DLD1 (cell line): ENCODE measurements at regions not wholly inside any gene's neighbourhood (a gene's known extent, or its start where the extent isn't known, plus 50 kb on each side); places are given as distances from the start of the nearest gene placed in this dataset.

Experiments
- in situ Hi-C: cut with HindIII; loops from 2 replicates; pipeline ENCODE4 v1.10.0; 2017; ENCODE audit warnings: low sequenced_read_pairs

DNA sequence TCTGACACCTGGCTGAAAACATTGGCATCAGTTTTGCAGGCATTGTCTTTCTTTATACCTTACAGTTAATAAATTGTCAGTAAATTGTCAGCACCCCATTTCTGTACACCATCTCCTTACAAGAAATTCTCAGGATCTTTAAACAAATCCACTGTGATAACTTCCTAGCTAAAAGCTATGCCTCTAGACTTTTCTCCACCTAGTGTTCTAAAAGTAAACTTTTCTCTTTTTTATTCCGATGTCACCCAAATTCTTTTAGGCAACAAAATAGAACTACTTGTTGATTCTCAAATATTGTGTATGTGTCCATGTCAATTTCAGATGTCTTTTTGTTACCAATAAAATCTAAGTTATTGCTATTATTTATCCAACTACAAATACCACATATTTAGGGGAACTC is 617.4 kb upstream of the NRXN1 start:
- in situ Hi-C loops, result no loop called here

DNA sequence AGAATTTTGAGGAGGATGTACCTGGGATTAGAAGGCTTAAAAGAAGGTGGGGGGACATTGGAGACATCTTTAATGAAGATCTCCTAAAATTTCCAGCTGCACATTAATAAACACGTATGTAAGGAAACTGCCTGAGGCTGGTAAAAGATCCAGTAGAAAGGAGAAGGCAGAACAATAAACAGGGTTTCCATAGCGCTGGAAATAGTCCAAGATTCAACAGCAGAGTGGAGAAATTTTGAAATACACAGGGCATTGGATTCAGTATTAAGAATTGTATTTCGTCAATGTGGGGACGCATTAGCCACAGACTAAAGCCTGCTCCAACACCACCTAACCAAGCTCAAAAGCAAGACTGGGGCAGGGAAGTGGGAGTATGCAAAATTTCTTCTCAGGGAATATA is 606.9 kb upstream of the NRXN1 start:
- in situ Hi-C loops, result no loop called here

DNA sequence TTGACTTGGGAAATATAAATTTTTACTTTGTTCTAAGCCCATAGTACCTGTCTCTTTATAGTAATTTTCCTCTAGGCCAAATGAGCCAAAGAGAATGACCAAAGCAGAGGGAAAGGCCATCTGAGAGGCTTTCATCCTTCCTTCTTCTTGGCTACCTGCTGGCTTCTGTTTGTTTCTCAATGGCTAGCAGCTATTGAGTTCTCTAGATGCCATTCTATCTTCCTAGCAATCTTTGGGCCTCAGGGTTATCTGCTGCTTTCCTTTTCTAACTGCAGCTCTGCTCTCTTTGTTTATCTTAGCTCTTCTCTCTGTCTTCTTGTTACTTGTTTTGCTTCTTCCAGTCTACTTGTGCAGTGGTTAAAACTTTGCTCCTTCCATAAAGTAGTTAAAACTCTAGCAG is 601.1 kb upstream of the NRXN1 start:
- in situ Hi-C loops, result no loop called here

DNA sequence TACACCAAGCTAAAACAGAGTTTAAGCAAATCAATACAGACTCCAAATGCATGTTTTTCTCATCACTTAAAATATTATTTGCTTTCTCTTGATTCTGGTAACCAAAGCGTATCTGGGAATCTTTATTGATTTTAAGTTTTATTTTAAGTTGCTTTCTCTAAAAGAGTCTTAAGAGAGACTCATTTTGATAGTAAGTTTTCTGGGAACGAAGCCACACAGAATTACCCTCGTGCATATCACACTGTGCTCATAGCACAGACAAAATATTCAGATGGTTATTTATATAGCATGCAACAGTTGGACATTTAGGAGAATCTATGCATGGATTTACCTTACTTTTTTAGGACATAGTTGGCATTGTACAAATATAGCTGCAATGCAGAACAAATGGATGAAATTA is 597.5 kb upstream of the NRXN1 start:
- in situ Hi-C loops, result no loop called here

DNA sequence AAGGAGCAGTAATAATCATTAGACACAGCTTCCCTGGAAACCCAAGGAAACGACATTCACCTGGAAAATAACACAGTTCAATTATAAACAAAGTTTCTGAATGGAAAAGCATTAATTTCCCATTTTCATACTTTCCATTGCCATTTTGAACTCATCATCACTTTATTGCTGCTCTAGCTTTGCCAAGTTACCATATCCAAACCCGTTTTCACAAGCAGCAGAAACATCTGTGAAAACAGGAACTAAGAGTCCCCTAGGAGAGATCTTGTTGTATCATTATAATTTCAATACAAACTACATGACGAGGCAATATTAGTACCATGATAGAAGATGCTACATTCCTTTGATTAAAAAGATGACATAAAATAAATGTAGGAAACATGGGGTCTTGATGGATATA is 597.0 kb upstream of the NRXN1 start:
- in situ Hi-C loops, result no loop called here

DNA sequence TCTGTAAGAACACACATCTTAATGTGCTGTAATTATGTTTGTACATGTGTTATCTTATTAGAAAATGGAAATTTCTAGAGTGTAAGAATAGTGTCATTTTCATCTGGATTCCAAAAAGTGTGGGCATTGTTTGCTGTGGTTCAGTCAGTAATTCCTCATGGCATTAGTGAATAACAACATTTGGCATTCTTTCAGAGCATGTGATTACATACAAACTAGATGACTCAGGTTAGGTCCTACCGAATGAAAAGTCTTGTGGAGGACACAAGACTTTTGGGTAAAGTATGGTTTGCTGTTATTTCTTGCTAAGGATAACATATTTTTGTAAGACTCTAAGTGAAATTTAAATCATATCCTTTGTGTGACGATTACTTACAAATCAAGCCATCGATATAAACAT is 593.1 kb upstream of the NRXN1 start:
- in situ Hi-C loops, result no loop called here

DNA sequence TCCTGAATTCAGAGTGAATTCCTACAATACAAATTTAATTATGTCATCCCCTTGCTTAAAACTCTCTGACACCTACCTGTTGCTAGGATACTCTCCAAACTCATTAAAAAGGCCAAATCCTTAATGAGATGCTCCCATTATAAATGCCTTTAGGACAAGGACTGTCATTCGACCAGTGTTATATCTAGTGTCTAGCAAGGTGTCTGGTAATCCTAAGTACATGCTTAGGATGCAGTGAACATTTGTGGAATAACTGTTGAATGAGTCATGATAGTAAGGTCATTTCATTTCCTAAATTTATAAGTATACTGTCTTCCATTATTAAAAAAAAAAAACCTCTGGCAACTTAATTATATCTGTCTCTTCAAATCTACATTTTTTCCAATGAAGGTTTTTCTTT is 588.9 kb upstream of the NRXN1 start:
- in situ Hi-C loops, result no loop called here

DNA sequence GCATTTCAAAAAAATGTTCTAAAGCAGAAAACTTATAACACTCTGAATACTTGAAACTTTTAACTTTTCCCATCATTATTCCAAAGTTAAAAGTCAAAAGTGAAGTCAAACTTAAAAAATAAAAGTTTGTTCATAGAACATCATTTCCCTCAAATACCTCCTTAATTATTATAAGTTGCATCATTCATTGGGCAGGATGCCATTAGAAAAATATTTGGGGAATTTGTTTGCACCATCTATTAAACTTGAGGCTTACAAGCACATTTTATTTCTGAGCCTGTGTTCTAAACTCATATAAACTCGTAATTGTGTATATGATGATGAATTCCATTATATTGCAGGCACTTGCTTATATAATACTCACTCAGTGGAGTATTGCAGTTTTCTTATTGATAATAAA is 588.0 kb upstream of the NRXN1 start:
- in situ Hi-C loops, result no loop called here

DNA sequence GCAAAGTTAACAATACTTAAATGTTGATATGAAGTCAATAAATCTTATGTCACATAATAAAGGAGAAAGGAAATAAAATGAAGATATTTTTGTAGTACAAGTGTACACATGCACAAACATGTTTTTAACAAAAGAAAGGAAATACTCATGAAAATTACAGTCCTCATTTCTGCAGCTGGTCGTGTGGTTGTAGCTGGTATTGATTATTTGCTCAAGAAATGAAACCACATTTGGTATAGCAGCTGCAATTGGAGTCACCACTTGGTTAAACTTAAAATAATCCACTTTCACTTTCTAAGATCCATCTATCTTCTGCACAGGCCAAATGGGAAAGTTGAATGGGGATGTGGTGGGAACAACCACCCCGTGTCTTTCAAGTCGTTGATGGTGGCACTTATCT is 580.5 kb upstream of the NRXN1 start:
- in situ Hi-C loops, result no loop called here

DNA sequence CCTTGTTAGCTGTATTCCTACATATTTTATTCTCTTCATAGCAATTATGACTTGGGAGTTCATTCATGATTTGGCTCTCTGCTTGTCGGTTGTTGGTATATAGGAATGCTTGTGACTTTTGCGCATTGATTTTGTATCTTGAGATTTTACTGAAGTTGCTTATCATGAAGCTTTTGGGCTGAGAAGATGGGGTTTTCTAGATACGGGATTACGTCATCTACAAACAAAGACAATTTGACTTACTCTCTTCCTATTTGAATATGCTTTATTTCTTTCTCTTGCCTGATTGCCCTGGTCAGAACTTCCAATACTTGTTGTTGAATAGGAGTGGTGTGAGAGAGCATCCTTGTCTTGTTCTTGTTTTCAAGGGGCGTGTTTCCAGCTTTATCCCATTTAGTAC is 569.8 kb upstream of the NRXN1 start:
- in situ Hi-C loops, result no loop called here

DNA sequence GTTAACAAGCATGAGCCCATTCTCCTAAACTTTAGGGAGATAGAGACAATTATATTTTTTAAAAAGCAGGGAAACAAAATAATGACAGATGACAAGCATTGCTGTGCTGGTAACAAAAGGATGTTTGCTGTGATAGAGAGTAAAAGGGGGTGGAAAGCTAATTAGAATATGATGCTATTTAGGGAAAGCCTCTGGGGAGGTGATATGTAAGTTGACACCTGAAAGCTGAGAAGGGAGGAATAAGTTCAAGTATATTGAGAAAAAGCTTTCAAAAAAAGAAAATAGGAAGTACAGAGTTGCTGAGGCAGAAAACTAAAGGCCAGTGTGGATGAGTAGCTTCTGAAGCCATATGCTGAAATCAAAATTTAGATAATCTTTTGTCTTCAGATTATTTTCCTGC is 565.2 kb upstream of the NRXN1 start:
- in situ Hi-C loops, result no loop called here

DNA sequence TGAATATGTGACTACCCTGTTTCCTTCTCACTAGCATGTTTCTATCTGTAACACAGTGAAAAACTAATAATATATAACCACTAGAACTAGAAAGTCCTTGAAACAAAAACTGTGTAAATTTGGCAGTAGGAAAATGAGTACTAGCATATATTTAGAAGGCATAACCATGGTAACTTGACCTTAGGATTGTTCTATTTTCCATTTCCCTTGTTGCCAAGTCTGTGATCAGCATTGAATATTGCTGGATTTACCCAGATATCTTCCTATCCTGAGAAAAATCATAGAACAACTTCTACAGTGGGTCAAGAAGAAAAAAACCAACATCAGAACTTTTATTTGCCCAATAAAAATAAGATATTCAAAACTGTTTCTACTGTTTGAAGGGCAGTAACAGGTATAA is 563.9 kb upstream of the NRXN1 start:
- in situ Hi-C loops, result no loop called here

DNA sequence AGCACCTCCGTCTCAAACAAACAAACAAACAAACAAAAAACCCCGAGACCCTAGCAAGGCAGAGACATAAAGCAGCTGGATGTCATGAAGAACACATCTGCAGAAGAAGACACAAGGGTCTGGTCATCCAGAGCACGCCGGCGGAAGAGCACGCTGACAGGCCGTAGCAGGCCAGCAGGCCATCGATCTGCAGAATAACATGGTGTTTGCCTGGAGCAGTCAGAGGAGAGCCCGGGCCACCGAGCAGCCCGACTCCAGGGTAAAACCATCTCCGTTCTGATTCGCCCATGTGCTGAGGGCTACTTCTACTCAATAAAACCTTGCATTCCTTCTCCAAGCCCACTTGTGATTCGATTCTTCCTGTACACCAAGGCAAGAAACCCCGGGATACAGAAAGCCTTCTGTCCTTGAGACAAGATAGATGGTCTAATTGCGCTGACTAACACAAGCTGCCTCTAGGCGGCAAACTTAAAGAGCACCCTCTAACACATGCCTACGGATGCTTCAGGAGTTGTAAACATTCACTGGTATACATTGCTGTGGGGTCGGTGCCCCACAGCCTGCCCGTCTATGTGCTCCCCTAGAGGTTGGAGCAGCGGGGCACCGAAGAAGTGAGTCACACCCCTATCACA is 549.8 kb upstream of the NRXN1 start:
- in situ Hi-C loops, result no loop called here

DNA sequence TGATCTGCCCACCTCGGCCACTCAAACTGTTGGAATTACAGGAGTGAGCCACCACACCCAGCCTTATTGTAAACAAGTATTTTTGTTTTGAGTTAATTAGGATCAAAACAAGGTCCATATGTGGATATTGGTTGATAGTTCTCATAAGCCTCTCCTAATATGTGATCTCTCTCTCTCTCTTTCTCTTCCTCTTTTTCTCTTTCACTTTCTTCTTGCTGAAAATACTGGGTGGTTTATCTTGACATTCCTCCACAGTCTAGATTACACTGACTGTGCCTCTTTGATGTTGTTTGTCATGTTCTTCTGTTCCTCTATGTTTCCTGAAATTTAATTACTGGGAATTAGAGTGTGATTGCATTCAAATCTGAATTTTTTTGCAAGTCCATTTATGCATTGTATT is 547.5 kb upstream of the NRXN1 start:
- in situ Hi-C loops, result no loop called here

DNA sequence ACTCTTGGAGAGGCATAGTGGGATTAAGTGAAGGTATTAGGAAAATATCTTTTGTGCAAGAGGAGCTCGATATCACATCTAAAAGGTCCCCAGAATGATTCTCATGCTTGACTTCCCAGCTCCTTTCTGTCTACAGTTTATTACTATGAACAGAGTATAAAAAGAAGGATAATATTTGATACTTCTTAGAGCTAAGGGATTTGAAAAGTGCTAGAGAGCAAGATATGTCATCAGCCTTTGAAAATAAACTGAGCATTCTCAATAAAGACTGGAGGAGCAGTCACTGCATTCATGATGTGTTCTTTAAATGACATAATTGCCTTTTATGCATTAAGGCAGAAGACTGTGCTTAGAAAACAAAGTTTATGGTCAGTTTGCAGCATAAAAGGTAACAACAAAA is 543.2 kb upstream of the NRXN1 start:
- in situ Hi-C loops, result no loop called here

DNA sequence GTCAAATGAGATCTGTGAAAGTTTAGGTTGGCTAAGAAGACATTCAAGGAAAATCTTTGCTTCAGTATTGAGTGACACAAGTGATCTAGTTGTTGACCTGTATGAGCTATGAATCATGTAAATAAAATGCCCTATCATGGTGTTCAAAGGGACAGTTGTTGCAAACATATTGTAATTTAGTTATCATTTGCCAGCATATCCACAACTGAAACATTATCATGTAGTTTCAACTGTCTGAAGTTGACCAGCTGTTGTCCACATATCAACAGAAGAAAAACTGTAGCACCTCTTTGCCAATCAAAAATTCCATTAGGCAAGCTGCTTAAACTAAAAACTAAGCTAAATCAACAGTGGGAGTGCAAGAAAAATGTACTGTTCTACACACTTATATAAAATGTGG is 527.1 kb upstream of the NRXN1 start:
- in situ Hi-C loops, result no loop called here

DNA sequence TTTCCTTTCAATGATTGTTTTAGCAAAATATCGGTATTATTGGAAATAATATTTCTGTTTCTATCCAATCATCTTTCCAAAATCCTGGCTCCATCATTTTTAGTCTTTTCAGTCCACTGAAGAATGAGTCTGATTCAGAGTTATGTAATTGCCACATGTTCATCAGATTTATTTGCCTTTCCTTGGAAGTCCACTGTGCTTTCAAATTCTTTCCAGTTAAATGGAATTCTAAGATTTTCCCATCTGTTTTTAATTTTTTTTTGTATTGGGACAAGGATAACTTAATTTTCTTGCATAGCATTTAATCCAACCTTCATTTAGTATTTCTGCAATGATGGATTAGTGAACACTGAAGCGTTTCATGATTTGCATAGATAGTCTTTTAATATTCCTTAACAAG is 521.5 kb upstream of the NRXN1 start:
- in situ Hi-C loops, result no loop called here

DNA sequence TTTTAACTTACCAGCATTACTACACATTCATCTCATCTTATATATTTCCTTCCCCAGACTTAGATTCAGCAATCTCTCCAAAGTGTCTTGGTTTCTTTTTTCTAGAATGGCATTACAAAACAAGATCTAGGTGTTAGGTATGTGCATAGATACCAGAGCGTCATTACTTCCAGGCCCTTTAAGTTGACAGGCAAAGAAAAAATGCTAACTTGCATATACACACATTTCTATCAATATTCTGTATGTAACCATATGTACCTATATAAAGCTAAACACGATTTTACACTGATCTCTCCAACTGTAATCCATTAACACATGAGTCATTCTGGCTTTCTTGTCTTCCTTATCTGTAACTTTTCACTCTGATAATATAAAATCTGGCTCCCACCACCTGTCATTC is 503.8 kb upstream of the NRXN1 start:
- in situ Hi-C loops, result no loop called here

DNA sequence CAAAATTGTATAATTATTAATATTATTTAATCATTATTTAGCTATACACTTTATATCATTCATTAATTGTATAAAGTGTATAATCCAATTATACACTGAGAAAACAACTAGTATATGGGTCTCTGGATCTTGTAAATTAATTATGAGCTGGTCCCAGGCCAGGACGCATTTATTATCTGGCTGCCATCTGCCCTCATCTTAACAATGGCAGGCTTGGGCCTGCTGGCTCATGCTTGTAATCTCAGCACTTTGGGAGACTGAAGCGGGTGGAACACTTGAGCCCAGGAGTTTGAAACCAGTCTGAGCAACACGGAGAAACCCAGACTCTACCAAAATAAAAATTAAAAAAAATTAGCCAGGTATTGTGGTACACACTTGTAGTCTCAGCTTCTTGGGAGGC is 502.2 kb upstream of the NRXN1 start:
- in situ Hi-C loops, result no loop called here

DNA sequence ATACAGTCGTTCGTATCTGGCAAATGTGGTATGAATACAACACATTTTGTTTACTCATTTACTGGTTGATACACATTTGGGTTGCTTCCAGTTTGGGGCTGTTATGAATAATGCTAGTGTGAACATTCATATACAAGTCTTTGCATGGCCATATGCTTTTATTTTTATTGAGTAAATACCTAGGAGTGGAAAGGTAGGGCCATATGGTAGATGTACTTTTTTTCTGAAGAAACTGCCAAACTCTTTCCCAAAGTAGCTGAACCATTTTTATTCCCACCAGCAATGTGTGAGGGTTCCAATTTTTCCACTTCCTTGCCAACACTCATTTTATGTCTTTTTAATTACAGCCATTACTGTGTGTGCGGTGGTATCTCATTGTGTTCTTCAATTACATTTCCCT is 496.2 kb upstream of the NRXN1 start:
- in situ Hi-C loops, result no loop called here

DNA sequence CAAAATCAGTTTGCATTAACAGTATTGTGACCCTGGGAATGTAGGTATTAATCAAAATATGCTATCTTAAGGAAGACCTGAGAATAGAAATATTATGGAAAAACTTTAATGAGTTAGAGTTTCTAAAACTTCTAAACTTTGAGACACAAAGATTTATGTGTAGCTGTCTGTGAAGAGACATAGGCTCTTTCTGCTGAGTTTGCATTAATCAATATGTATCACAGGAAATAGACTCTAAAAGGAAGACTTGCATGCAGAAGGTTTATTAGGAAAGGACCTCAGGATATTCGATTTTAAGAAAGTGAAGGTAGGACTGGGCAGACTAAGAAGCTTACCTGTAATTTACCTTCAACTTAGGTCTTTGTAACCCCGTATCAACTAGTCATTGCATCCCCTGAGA is 494.8 kb upstream of the NRXN1 start:
- in situ Hi-C loops, result no loop called here

DNA sequence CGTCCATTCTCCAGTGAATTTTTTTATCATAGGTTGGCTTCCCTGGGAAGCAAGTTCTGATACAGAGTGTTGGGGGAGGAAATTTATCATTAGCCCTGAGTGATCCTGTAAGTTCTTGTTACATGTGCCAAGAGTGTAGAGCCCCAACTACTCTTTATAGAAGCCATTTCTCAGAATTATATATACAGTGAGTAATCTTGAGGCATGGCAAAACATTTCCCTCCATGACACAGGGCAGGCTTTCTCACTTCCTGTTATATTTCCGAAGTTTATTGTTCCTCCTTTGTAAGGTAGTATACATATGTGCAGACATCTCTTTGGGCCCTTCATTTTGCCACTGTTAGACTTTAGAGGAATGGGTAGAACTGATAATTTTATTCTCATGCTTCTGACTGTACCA is 484.7 kb upstream of the NRXN1 start:
- in situ Hi-C loops, result no loop called here

DNA sequence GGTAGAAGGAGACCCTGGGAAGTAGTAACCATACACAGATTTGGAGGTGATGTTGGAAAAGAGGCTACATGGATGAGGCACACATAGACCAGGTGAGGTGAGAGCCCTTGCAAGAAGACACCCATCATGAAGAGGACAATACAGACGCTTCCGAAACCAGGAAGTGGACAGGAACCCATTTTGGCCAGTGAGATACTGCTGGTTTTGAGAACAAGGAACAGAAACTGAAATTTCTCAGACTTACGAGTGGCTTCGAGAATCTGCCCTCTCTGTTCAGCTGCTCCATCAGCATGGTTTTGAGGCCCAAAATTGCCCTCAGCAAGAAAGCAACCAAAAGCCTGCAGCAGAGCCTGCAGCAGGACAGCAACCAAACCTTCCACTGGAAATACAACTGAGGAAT is 479.1 kb upstream of the NRXN1 start:
- in situ Hi-C loops, result no loop called here

DNA sequence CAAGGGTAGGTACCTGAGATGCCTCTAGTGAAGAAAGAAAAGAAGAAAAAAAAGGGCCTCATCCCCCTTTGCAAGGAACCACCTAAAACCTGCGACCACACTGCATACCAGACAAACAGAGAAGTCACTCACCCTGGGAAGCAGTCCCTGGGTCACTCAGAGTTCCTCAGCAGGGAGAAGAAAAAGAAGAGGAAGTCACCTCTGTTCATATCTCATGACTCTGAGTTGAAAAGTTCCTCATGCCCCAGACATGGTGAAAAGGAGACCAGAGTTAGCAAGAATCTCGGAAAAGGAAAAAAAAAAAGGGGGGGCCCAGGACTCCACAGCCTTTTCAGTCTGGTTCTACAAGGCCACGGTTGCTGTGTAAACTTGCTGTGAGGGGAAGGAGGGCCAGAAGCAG is 478.4 kb upstream of the NRXN1 start:
- in situ Hi-C loops, result no loop called here
